ENCODE measurements at regions not wholly inside any gene's neighbourhood (a gene's known extent, or its start where the extent isn't known, plus 50 kb on each side); places are given as distances from the start of the nearest gene placed in this dataset.
"Not testable (repeated sequence)": the region's sequence is repeated elsewhere in the genome, so short reads cannot be mapped to it uniquely, and the experiment has no call there.

DNA sequence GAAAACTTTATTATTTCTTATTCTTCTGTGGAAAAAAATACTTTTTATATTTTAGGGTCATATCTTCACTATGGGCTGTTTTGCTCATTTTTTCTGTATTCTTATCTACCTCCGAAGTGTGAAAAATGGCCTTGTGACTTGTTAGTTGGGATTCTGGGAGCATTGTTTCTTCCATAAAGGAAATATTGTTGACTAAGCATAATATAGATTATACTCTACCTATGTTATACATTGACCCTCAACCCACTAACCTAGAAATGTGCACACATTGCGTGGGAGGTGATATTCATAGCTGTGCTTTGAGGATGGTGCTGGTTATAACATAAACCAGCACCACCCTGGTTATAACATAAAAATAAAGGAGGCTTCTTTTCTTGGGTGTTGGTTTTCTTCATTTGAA is 259.2 kb upstream of the AADAT start:
- no peaks in the 10 kb centered on the region for H3K27me3 ChIP-seq (replicated peaks; ENCODE audit: control insufficient read depth, insufficient read depth, low read length)
- no peaks in the 10 kb centered on the region for H3K9me3 ChIP-seq
- no peaks in the 10 kb centered on the region for H3K36me3 Mint-ChIP-seq (ENCODE audit: insufficient read depth, unreplicated experiment)
- H3K4me3 ChIP-seq (ENCODE audit: low read depth, low read length), result no peak overlapping the region
- H3K4me3 Mint-ChIP-seq (ENCODE audit: unreplicated experiment), result no peak overlapping the region
- TF ChIP-seq, protein P1, sequence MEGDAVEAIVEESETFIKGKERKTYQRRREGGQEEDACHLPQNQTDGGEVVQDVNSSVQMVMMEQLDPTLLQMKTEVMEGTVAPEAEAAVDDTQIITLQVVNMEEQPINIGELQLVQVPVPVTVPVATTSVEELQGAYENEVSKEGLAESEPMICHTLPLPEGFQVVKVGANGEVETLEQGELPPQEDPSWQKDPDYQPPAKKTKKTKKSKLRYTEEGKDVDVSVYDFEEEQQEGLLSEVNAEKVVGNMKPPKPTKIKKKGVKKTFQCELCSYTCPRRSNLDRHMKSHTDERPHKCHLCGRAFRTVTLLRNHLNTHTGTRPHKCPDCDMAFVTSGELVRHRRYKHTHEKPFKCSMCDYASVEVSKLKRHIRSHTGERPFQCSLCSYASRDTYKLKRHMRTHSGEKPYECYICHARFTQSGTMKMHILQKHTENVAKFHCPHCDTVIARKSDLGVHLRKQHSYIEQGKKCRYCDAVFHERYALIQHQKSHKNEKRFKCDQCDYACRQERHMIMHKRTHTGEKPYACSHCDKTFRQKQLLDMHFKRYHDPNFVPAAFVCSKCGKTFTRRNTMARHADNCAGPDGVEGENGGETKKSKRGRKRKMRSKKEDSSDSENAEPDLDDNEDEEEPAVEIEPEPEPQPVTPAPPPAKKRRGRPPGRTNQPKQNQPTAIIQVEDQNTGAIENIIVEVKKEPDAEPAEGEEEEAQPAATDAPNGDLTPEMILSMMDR (IDR thresholded peaks at IDR 0.05; ENCODE audit: insufficient read depth in 1 of 2, low read depth in 1 of 2, low read length in 1 of 2, severe bottlenecking in 1 of 2, unreplicated experiment in 1 of 2), result no peak
- no peak overlapping the region for H3K27ac Mint-ChIP-seq (ENCODE audit: unreplicated experiment)
- DNase-seq, result no peak
- ChIA-PET POLR2A (no interaction called here), CTCF (no interaction called here)
- BruUV-seq (replicated peaks), result no TSS peak
- no peaks in the 10 kb centered on the region for H3K4me1 Mint-ChIP-seq (ENCODE audit: low read depth, unreplicated experiment)
- no peaks in the 10 kb centered on the region for H3K36me3 ChIP-seq (ENCODE audit: control insufficient read depth, insufficient read depth, low read length)
- intact Hi-C loops (cut with micrococcal nuclease; ENCODE audit: unreplicated experiment), result no loop called here
- no peaks in the 10 kb centered on the region for H3K9me3 Mint-ChIP-seq (ENCODE audit: unreplicated experiment)
- H3K4me1 ChIP-seq, result no peaks in the 10 kb centered on the region
- no peaks in the 10 kb centered on the region for H3K27me3 Mint-ChIP-seq (ENCODE audit: insufficient read depth, unreplicated experiment)

DNA sequence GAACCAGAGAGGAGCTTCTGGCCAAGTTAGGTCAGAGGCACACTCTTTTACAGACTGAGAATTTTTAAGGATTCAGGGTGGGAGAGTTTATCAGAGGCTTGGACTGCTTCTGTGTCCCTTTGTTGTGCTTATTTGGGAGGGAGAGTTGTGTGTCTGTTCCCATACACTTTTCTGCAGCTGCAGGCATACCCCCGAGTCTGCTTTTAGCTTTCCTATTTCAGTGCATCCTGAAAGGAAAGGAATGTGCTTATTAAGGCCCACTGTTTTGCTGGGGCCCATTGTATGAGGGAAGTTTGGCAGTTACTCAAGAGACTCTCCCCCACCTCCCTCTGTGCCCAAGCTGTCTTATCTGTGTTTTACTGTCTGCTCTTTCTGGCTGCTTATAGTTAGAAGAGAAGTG is 257.4 kb upstream of the AADAT start:
- H3K4me1 ChIP-seq; H3K4me1 Mint-ChIP-seq (ENCODE audit: low read depth, unreplicated experiment); H3K27me3 ChIP-seq (replicated peaks; ENCODE audit: control insufficient read depth, insufficient read depth, low read length); CTCF ChIA-PET; H3K4me3 Mint-ChIP-seq (ENCODE audit: unreplicated experiment); DNase-seq; POLR2A ChIA-PET; H3K36me3 ChIP-seq (ENCODE audit: control insufficient read depth, insufficient read depth, low read length); intact Hi-C loops (cut with micrococcal nuclease; ENCODE audit: unreplicated experiment); H3K27ac Mint-ChIP-seq (ENCODE audit: unreplicated experiment); H3K4me3 ChIP-seq (ENCODE audit: low read depth, low read length); H3K9me3 ChIP-seq; H3K9me3 Mint-ChIP-seq (ENCODE audit: unreplicated experiment); H3K27me3 Mint-ChIP-seq (ENCODE audit: insufficient read depth, unreplicated experiment); H3K36me3 Mint-ChIP-seq (ENCODE audit: insufficient read depth, unreplicated experiment); BruUV-seq (replicated peaks): not testable (repeated sequence)

DNA sequence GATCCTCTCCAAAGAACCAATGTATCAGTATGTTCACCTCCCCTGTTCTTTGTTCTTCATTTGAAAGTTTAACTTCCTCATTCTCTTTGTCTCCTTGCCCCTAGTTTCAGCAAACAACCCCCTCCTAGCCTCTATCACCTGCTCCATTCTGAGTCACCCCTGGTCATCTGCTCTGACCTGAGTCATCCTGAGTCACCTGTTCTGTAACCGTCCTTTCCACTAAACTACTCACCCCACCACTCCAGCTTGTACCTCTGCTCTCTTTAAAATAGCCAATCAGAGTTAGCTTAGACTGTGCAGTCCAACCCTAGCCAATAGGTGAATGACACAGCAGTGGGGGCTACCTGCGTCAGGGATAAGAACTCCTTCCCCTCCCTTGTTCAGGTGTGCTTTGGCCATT is 249.8 kb upstream of the AADAT start:
- Mint-ChIP-seq H3K27ac (ENCODE audit: unreplicated experiment) (no peak overlapping the region), H3K36me3 (ENCODE audit: insufficient read depth, unreplicated experiment) (no peaks in the 10 kb centered on the region), H3K9me3 (ENCODE audit: unreplicated experiment) (peaks cover 21% of the 10 kb centered on the region), H3K4me3 (ENCODE audit: unreplicated experiment) (no peak overlapping the region), H3K27me3 (ENCODE audit: insufficient read depth, unreplicated experiment) (no peaks in the 10 kb centered on the region), H3K4me1 (ENCODE audit: low read depth, unreplicated experiment) (no peaks in the 10 kb centered on the region)
- TF ChIP-seq, protein P1 (IDR thresholded peaks at IDR 0.05; ENCODE audit: insufficient read depth in 1 of 2, low read depth in 1 of 2, low read length in 1 of 2, severe bottlenecking in 1 of 2, unreplicated experiment in 1 of 2), result no peak
- no peaks in the 10 kb centered on the region for H3K36me3 ChIP-seq (ENCODE audit: control insufficient read depth, insufficient read depth, low read length)
- H3K27me3 ChIP-seq (replicated peaks; ENCODE audit: control insufficient read depth, insufficient read depth, low read length), result no peaks in the 10 kb centered on the region
- no peak for DNase-seq
- CTCF ChIA-PET, result no interaction called here
- H3K4me1 ChIP-seq, result no peaks in the 10 kb centered on the region
- no TSS peak for BruUV-seq (replicated peaks)
- no peak overlapping the region for H3K4me3 ChIP-seq (ENCODE audit: low read depth, low read length)
- intact Hi-C loops (cut with micrococcal nuclease; ENCODE audit: unreplicated experiment), result no loop called here
- no peaks in the 10 kb centered on the region for H3K9me3 ChIP-seq
- POLR2A ChIA-PET, result no interaction called here

DNA sequence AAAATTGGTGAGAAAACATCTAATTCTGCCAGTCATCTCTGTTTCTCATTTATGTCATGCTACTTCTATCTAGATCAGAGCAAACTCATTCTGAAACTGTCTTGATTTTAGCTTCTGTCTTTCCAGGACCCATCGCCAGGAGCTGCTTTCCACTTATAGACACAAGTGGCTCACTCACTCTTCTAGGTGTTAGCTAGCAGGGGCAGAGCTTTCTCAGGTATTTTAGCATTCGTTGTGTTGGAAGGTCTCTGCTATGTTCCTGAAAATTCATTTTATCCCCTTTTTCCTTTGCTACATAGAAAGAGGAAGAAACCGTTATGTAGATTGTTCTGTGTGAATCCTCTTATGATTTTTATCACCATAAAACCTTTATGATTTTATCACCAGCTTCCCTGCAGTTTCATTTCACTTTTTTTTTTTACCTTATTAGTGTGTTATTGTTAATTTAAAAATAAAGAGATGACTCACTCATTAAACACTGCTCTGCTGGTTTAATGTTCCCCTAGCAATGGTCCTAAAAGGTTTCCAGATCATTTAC is 246.6 kb upstream of the AADAT start:
- H3K36me3 Mint-ChIP-seq (ENCODE audit: insufficient read depth, unreplicated experiment), result no peaks in the 10 kb centered on the region
- Histone ChIP-seq H3K4me3 (ENCODE audit: low read depth, low read length) (no peak overlapping the region), H3K36me3 (ENCODE audit: control insufficient read depth, insufficient read depth, low read length) (no peaks in the 10 kb centered on the region), H3K4me1 (no peaks in the 10 kb centered on the region), H3K27me3 (replicated peaks; ENCODE audit: control insufficient read depth, insufficient read depth, low read length) (no peaks in the 10 kb centered on the region), H3K9me3 (no peaks in the 10 kb centered on the region)
- no peak for DNase-seq
- no peaks in the 10 kb centered on the region for H3K27me3 Mint-ChIP-seq (ENCODE audit: insufficient read depth, unreplicated experiment)
- intact Hi-C loops (cut with micrococcal nuclease; ENCODE audit: unreplicated experiment), result no loop called here
- no peaks in the 10 kb centered on the region for H3K4me1 Mint-ChIP-seq (ENCODE audit: low read depth, unreplicated experiment)
- H3K27ac Mint-ChIP-seq (ENCODE audit: unreplicated experiment), result no peak overlapping the region
- ChIA-PET POLR2A (no interaction called here), CTCF (no interaction called here)
- TF ChIP-seq, protein P1 (IDR thresholded peaks at IDR 0.05; ENCODE audit: insufficient read depth in 1 of 2, low read depth in 1 of 2, low read length in 1 of 2, severe bottlenecking in 1 of 2, unreplicated experiment in 1 of 2), result no peak
- H3K9me3 Mint-ChIP-seq (ENCODE audit: unreplicated experiment), result peaks cover 21% of the 10 kb centered on the region
- no TSS peak for BruUV-seq (replicated peaks)
- no peak overlapping the region for H3K4me3 Mint-ChIP-seq (ENCODE audit: unreplicated experiment)
